Kidney (tissue), 13 donors: ENCODE measurements at regions not wholly inside any gene's neighbourhood (a gene's known extent, or its start where the extent isn't known, plus 50 kb on each side); places are given as distances from the start of the nearest gene placed in this dataset.
"Not testable (repeated sequence)": the region's sequence is repeated elsewhere in the genome, so short reads cannot be mapped to it uniquely, and the experiment has no call there.

ENCODE experiments used
- DNase-seq, 5 donors: peaks; one replicate each; pipeline ENCODE4 v3.0.0-alpha.2; 2013 to 2020
- FAIRE-seq: peaks from 2 replicates; lab custom pipeline; 2012; peaks lifted over from hg19 to GRCh38; lab: Jason Lieb, UNC
- H3K27ac ChIP-seq, 2 donors: one replicate each; pipeline ENCODE4 v1.7.0; 2013; ENCODE audit warnings: low read depth in 2 of 2, low read length in 2 of 2, inconsistent platforms in 1 of 2
- H3K27me3 ChIP-seq: one replicate; pipeline ENCODE4 v1.7.1; 2013; ENCODE audit warnings: low read length, inconsistent platforms; ENCODE audit not compliant: control insufficient read depth, insufficient read depth
- H3K36me3 ChIP-seq, 3 donors: one replicate each; pipeline versions ENCODE4 v1.7.0 to v1.7.1; 2013; ENCODE audit warnings: low read length in 3 of 3, control low read depth in 1 of 3, inconsistent platforms in 1 of 3; ENCODE audit not compliant: insufficient read depth in 3 of 3, control insufficient read depth in 2 of 3
- H3K4me1 ChIP-seq, 3 donors: one replicate each; pipeline versions ENCODE4 v1.7.0 to v1.7.1; 2013; ENCODE audit warnings: low read length in 3 of 3, inconsistent platforms in 1 of 3, low read depth in 1 of 3; ENCODE audit not compliant: control insufficient read depth in 2 of 3, insufficient read depth in 2 of 3
- H3K4me3 ChIP-seq, 3 donors: one replicate each; pipeline versions ENCODE4 v1.7.0 to v1.8.1; 2013; ENCODE audit warnings: low read length in 3 of 3, control low read depth in 1 of 3, inconsistent platforms in 1 of 3
- H3K9ac ChIP-seq, 3 donors: one replicate each; pipeline versions ENCODE4 v1.7.0 to v1.7.1; 2013; ENCODE audit warnings: low read length in 3 of 3, control low read depth in 1 of 3, inconsistent platforms in 1 of 3
- H3K9me3 ChIP-seq, 3 donors: one replicate each; pipeline versions ENCODE4 v1.7.0 to v1.7.1; 2013; ENCODE audit warnings: low read length in 3 of 3, control low read depth in 1 of 3, inconsistent platforms in 1 of 3; ENCODE audit not compliant: control insufficient read depth in 2 of 3, insufficient read depth in 1 of 3
- intact Hi-C: fragments of 100-400 bp; cut with DNase I; formaldehyde crosslinking; loops from one replicate; pipeline ENCODE4 v1.11.1; 2022
- TF ChIP-seq, protein P1 (sequence below): IDR thresholded peaks from 3 replicates; pipeline ENCODE4 v1.5.1; 2012; ENCODE audit warnings: mild to moderate bottlenecking, moderate library complexity, borderline replicate concordance; ENCODE audit not compliant: insufficient read depth; ENCODE audit errors: extremely low read depth
- donor health status: control.
- donor health status: control.
- donor health status: control.
- donor health status: control.
- donor health status: control.
- donor health status: DM: yes; HTN: yes; CAD: no.
- donor health status: Normal renal cell carcinoma (clear cell type).

DNA sequence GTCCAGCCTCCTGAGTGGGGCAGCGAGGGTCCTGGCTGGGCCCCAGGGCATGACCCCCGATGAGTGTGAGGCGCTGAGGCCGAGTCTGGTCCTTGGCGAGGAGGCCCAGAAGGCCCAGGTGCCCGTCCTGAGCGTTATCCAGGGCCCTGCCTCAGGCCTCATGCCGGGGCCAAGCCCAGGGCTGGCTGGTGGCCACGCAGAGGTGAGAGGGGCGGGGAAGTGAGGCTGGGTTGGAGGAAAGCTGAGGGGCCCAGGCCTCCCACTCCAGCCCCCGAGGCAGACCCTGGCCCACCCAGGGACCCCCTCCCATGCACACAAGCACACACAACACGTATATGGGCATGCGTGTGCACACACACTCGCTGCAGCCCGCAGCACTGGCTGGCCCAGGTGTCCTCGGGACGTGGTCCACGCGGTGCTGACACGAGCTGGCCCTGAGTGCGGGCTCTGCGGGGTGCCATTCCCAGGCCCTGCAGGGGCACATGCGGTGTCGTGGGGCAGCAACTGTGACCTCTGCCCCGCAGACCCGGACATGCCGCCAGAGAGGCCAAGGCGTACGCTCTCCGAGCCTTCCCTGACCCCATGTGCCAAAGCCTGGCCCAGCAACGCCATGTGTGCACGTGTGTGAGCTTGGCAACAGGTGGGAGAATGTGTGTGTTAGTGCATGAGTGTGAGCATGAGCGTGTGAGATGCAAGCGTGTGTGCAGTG, 160.2 kb downstream of the TMEM121 start:
- H3K27ac ChIP-seq, H3K4me1 ChIP-seq, H3K9ac ChIP-seq, H3K4me3 ChIP-seq, FAIRE-seq, H3K27me3 ChIP-seq, intact Hi-C loops, H3K36me3 ChIP-seq, H3K9me3 ChIP-seq: not testable (repeated sequence)
- DNase-seq: peak in 1 of 5 donors; percentile 54

DNA sequence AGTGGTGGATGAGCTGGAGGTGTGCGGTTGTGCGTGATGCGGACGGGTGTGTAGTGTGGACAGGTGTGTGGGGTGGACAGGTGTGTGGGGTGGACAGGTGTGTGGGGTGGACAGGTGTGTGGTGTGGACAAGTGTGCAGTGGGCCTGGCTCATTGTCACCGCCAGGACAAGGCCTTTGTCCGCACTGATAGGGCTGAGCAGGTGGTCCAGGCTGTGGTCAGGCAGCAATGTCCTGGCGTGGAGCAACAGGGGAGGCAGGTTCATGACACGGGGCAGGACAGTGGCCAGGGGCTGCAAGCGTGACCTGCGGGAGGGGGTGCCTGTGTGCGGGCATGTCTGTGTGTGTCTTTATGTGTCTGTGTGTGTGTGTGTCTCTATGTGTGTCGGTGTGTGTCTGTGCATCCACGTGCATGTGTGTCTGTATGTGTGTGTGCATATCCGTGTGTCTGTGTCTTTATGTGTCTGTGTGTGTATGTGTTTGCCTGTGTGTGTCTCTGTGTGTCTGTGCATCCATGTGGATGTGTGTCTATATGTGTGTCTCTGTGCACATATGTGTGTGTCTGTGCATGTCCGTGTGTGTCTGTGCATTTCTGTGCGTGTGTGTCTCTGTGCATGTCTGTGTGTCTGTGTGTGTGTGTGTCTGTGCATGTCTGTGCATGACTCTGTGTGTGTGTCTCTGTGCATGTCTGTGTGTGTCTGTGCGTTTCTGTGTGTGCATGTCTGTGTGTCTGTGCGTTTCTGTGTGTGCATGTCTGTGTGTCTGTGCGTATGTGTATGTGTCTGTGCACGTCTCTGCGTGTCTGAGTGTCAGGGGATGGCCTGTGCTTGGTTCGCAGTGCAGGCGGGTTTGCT, 161.0 kb downstream of the TMEM121 start:
- DNase-seq: peak in 1 of 5 donors; percentile 53
- H3K4me1 ChIP-seq, H3K27ac ChIP-seq, H3K9ac ChIP-seq, intact Hi-C loops, H3K36me3 ChIP-seq, H3K9me3 ChIP-seq, H3K4me3 ChIP-seq, FAIRE-seq, H3K27me3 ChIP-seq: not testable (repeated sequence)

DNA sequence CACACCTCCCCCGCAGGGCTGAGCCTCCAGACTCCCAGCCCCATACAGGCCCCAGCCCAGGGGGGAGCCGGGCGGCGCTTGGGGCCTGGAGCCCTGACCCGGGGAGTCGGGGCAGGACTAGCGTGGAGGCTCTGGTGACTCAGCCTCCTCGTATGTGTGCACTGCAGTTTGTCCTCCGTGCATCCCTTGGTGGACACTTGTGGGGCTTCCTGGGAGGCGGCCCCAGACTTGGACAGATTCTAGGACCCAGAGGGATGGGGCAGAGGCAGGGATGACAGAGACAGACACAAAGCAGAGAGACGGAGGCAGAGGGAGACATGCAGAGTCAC, 161.6 kb downstream of the TMEM121 start:
- DNase-seq: peak in 1 of 5 donors; percentile 55
- H3K9ac ChIP-seq, FAIRE-seq, H3K27ac ChIP-seq, H3K27me3 ChIP-seq, H3K9me3 ChIP-seq, intact Hi-C loops, H3K4me3 ChIP-seq, H3K36me3 ChIP-seq, H3K4me1 ChIP-seq: not testable (repeated sequence)

DNA sequence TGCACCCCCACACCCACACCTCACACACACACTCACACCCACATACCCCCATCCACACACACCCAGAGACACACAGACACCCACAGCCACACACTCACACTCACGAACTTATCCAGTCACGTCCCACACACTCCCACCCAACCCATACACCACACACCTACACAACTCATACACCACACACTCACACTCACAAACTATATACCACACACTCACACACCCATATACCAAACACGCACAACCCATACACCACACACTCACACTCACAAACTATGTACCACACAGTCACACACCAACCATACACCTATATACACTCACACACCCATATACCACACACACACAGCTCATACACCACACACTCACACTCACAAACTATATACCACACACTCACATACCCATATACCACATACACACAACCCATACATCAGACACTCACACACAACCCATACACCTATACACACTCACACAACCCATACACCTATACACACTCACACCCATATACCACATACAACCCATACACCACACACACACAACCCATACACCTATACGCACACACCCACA, 162.4 kb downstream of the TMEM121 start:
- intact Hi-C loops, FAIRE-seq, H3K27ac ChIP-seq, H3K36me3 ChIP-seq, H3K4me1 ChIP-seq, H3K9me3 ChIP-seq, H3K27me3 ChIP-seq, H3K4me3 ChIP-seq, H3K9ac ChIP-seq, DNase-seq: not testable (repeated sequence)

DNA sequence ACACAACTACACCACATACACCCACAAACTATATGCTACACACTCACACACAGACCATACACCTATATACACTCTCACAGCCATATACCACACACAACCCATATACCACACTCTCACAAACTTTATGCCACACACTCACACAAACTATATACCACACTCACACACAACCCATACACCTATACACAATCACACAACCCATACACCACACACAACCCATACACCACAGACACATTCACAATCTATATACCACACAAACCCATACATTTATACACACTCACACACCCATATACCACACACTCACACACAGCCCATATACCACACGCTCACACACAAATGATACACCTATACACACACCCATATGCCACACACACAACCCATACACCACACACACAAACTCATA, 163.3 kb downstream of the TMEM121 start:
- FAIRE-seq (no peak), DNase-seq (no peak)
- no peaks in the 10 kb centered on the region for H3K27me3 ChIP-seq
- TF ChIP-seq, protein P1, sequence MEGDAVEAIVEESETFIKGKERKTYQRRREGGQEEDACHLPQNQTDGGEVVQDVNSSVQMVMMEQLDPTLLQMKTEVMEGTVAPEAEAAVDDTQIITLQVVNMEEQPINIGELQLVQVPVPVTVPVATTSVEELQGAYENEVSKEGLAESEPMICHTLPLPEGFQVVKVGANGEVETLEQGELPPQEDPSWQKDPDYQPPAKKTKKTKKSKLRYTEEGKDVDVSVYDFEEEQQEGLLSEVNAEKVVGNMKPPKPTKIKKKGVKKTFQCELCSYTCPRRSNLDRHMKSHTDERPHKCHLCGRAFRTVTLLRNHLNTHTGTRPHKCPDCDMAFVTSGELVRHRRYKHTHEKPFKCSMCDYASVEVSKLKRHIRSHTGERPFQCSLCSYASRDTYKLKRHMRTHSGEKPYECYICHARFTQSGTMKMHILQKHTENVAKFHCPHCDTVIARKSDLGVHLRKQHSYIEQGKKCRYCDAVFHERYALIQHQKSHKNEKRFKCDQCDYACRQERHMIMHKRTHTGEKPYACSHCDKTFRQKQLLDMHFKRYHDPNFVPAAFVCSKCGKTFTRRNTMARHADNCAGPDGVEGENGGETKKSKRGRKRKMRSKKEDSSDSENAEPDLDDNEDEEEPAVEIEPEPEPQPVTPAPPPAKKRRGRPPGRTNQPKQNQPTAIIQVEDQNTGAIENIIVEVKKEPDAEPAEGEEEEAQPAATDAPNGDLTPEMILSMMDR: no peak
- H3K4me3 ChIP-seq: no peak overlapping the region
- intact Hi-C loops: no loop called here
- H3K9ac ChIP-seq: no peak overlapping the region
- H3K27ac ChIP-seq: no peak overlapping the region
- H3K9me3 ChIP-seq: peaks cover 0 to 11% (median 0%) of the 10 kb centered on the region in 3 donors
- no peaks in the 10 kb centered on the region for H3K4me1 ChIP-seq
- H3K36me3 ChIP-seq: no peaks in the 10 kb centered on the region
